ENCODE measurements at regions not wholly inside any gene's neighbourhood (a gene's known extent, or its start where the extent isn't known, plus 50 kb on each side); places are given as distances from the start of the nearest gene placed in this dataset.

DNA sequence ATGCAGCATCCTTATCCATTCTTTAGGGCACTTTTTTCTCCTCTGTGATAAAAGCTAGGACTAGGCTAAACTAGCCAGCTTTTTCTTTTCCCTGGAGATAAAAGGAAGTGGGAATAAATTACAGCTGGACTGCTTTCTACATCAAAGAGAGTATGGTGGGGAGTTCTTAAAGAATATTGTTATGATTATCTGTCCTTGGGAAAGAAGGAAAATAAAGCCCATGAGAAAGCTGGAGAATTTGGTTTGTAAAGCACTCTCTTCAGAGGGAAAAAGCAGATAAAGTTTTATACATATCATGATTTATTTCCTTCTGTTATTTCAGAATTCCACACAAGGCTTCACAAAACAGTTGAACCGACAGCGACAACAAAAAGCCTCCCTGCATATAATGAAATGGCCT lies 923.0 kb downstream of the DIPK2A start:
- Mint-ChIP-seq H3K27me3 (ENCODE audit: low read depth) (no peaks in the 10 kb centered on the region), H3K4me3 (no peak overlapping the region), H3K36me3 (ENCODE audit: insufficient read depth in 1 of 3, low read depth in 3 of 3) (no peaks in the 10 kb centered on the region), H3K27ac (no peak overlapping the region), H3K9me3 (no peaks in the 10 kb centered on the region), H3K4me1 (no peaks in the 10 kb centered on the region)
- H3K23me2 ChIP-seq (ENCODE audit: insufficient read length, low read depth, low read length, poor library complexity, severe bottlenecking): no peaks in the 10 kb centered on the region
- no peaks in the 10 kb centered on the region for H3K27me3 ChIP-seq (ENCODE audit: insufficient read depth, low read length)
- H3T11ph ChIP-seq (ENCODE audit: low read length): no peak overlapping the region
- H4K8ac ChIP-seq (replicated peaks; ENCODE audit: insufficient read length, low read depth, low read length): no peak overlapping the region
- H3K23ac ChIP-seq (ENCODE audit: insufficient read length, low read depth, low read length): no peak overlapping the region
- no peak overlapping the region for H3K4me2 ChIP-seq (ENCODE audit: insufficient read depth, insufficient read length, low read length)
- no peak for DNase-seq
- H3K4ac ChIP-seq (ENCODE audit: low read depth, low read length): no peak overlapping the region
- no peak overlapping the region for H2AK5ac ChIP-seq (ENCODE audit: insufficient read length, low read length)
- H2BK12ac ChIP-seq (ENCODE audit: insufficient read length, low read depth, low read length): no peak overlapping the region
- H2BK20ac ChIP-seq (ENCODE audit: low read depth, low read length, poor library complexity, severe bottlenecking): no peak overlapping the region
- H2BK5ac ChIP-seq (ENCODE audit: insufficient read length, low read length): no peak overlapping the region
- no peaks in the 10 kb centered on the region for H3K79me2 ChIP-seq (ENCODE audit: insufficient read depth, low read length)
- no peak overlapping the region for H2BK120ac ChIP-seq (ENCODE audit: low read depth, low read length, poor library complexity, severe bottlenecking)
- no peak overlapping the region for H4K91ac ChIP-seq (ENCODE audit: insufficient read length, low read depth, low read length)
- no peaks in the 10 kb centered on the region for H3K4me1 ChIP-seq (ENCODE audit: insufficient read depth, low read length)
- no peak overlapping the region for H2AFZ ChIP-seq (ENCODE audit: low read length)
- H3K9me3 ChIP-seq (ENCODE audit: control insufficient read depth, low read depth, low read length): no peaks in the 10 kb centered on the region
- H4K20me1 ChIP-seq (ENCODE audit: control insufficient read depth, insufficient read depth, insufficient read length): no peaks in the 10 kb centered on the region
- H3K14ac ChIP-seq (ENCODE audit: insufficient read depth, low read length): no peak overlapping the region
- no peak overlapping the region for H3K9ac ChIP-seq (ENCODE audit: extremely low read depth, insufficient read length, low read length)
- no peaks in the 10 kb centered on the region for H3K79me1 ChIP-seq (ENCODE audit: insufficient read depth, low read depth, low read length, poor library complexity, severe bottlenecking)
- TF ChIP-seq, protein P1, sequence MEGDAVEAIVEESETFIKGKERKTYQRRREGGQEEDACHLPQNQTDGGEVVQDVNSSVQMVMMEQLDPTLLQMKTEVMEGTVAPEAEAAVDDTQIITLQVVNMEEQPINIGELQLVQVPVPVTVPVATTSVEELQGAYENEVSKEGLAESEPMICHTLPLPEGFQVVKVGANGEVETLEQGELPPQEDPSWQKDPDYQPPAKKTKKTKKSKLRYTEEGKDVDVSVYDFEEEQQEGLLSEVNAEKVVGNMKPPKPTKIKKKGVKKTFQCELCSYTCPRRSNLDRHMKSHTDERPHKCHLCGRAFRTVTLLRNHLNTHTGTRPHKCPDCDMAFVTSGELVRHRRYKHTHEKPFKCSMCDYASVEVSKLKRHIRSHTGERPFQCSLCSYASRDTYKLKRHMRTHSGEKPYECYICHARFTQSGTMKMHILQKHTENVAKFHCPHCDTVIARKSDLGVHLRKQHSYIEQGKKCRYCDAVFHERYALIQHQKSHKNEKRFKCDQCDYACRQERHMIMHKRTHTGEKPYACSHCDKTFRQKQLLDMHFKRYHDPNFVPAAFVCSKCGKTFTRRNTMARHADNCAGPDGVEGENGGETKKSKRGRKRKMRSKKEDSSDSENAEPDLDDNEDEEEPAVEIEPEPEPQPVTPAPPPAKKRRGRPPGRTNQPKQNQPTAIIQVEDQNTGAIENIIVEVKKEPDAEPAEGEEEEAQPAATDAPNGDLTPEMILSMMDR (conservative IDR thresholded peaks at IDR 0.05): no peak
- no peak overlapping the region for H2BK15ac ChIP-seq (ENCODE audit: low read depth, low read length)
- H3K27ac ChIP-seq (ENCODE audit: insufficient read length, low read depth, low read length): no peak overlapping the region
- WGBS (ENCODE audit: extremely low coverage, insufficient read length, low lambda C conversion rate): no CpG with 5 or more reads among the region's 2 CpGs
- no peak overlapping the region for H4K5ac ChIP-seq (ENCODE audit: insufficient read length, low read depth, low read length)
- no peak overlapping the region for H3K18ac ChIP-seq (ENCODE audit: insufficient read length, low read depth, low read length)
- H3K56ac ChIP-seq (ENCODE audit: insufficient read length, low read depth, low read length): no peak overlapping the region

All from H9 (cell line).